Peyer's patch (tissue), 4 donors: ENCODE measurements at regions not wholly inside any gene's neighbourhood (a gene's known extent, or its start where the extent isn't known, plus 50 kb on each side); places are given as distances from the start of the nearest gene placed in this dataset.

Experiments used
- CTCF ChIP-seq, 6 experiments: fragments of 450-650 bp in 4 of 6; fragments of 200-600 bp in 2 of 6; sonication (generic) in 1 of 6; IDR thresholded peaks; one replicate each; pipeline ENCODE4 v1.5.1; 2017 to 2019; ENCODE audit warnings: antibody characterized with exemption in 6 of 6, mild to moderate bottlenecking in 3 of 6, moderate library complexity in 1 of 6
- POLR2A ChIP-seq, 2 donors: fragments of 450-650 bp; IDR thresholded peaks; one replicate each; pipeline ENCODE4 v1.5.1; 2017; ENCODE audit warnings: antibody characterized with exemption in 2 of 2, mild to moderate bottlenecking in 2 of 2, moderate library complexity in 2 of 2

GRCh38 chr1:112808861-112809684, 93.9 kb upstream of the PPM1J start:
- TF ChIP-seq CTCF (IDR thresholded peaks at IDR 0.05): peak; percentile 6 to 80 (median 78)
- no peak for TF ChIP-seq POLR2A (IDR thresholded peaks at IDR 0.05)
